ENCODE measurements at regions not wholly inside any gene's neighbourhood (a gene's known extent, or its start where the extent isn't known, plus 50 kb on each side); places are given as distances from the start of the nearest gene placed in this dataset.

DNA sequence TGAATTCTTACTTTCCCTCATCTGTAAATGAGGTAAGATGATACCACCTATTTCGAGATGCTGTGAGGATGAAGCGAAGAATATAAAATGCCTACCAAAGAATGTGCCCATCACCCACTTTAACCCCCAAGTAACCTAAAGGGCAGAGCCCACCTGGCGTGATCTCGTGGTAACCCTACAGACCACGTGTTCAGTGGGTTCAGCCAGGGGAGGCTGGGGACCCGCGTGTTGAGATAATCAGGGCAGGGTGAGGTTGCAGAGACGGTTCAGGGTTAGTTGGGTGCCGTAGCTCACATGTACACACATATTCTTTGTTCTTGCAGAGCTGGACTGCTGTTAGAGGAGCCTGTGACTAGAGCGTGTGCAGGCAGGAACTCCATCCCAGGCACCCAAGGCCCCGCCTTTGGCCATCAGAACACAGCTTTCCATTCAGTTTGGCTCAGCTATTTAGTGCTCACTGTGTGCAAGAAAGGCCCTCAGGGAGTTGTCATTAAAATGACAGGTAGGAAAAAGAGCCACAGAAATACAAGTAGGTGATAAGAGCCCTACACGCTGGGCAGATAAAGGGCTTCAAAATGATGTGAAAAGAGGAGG is 56.5 kb upstream of the HAND1 start:
- Histone ChIP-seq H3K27me3 (replicated peaks; ENCODE audit: insufficient read depth, low read length) (no peaks in the 10 kb centered on the region), H3K36me3 (replicated peaks; ENCODE audit: insufficient read depth, low read length) (no peaks in the 10 kb centered on the region), H3K27ac (ENCODE audit: low read length) (no peak overlapping the region), H3K9me3 (replicated peaks; ENCODE audit: insufficient read depth, low read length) (no peaks in the 10 kb centered on the region), H3K4me3 (ENCODE audit: low read length) (no peak overlapping the region), H3K79me2 (ENCODE audit: low read length) (no peaks in the 10 kb centered on the region), H3K4me2 (ENCODE audit: low read depth, low read length) (no peak overlapping the region), H3K9me2 (replicated peaks; ENCODE audit: insufficient read depth, low read length) (no peaks in the 10 kb centered on the region), H4K20me1 (ENCODE audit: insufficient read depth, low read length) (no peaks in the 10 kb centered on the region), H2AFZ (ENCODE audit: low read length) (no peak overlapping the region), H3K4me1 (ENCODE audit: low read length) (no peaks in the 10 kb centered on the region), H3K9ac (ENCODE audit: low read length) (no peak overlapping the region), H3F3A (ENCODE audit: insufficient read depth, low read length) (no peaks in the 10 kb centered on the region)
- no peak for TF ChIP-seq EZH2 (optimal IDR thresholded peaks at IDR 0.05; ENCODE audit: low read depth, low read length)
- TF ChIP-seq, protein P1, sequence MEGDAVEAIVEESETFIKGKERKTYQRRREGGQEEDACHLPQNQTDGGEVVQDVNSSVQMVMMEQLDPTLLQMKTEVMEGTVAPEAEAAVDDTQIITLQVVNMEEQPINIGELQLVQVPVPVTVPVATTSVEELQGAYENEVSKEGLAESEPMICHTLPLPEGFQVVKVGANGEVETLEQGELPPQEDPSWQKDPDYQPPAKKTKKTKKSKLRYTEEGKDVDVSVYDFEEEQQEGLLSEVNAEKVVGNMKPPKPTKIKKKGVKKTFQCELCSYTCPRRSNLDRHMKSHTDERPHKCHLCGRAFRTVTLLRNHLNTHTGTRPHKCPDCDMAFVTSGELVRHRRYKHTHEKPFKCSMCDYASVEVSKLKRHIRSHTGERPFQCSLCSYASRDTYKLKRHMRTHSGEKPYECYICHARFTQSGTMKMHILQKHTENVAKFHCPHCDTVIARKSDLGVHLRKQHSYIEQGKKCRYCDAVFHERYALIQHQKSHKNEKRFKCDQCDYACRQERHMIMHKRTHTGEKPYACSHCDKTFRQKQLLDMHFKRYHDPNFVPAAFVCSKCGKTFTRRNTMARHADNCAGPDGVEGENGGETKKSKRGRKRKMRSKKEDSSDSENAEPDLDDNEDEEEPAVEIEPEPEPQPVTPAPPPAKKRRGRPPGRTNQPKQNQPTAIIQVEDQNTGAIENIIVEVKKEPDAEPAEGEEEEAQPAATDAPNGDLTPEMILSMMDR (IDR thresholded peaks at IDR 0.05; ENCODE audit: low read length) = no peak
- DNase-seq = no peak

DNA sequence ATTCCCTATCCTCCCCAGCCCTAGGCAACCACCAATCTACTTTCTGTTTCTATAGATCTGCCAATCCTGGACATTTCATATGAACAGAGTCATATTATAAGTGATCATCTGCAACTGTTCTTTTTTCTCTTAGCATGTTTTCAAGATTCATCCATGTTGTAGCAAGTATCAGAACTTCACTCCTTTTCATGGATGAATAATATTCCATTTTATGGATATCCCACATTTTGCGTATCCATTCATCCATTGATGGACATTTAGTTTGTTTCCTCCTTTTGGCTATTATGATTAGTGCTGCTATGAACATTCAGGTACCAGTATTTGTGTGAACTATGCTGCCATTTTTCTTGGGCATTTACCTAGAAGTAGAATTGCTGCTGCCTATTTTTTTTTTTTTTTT is 51.3 kb upstream of the HAND1 start:
- no peaks in the 10 kb centered on the region for H3K9me2 ChIP-seq (replicated peaks; ENCODE audit: insufficient read depth, low read length)
- H3K4me2 ChIP-seq (ENCODE audit: low read depth, low read length) = no peak overlapping the region
- no peaks in the 10 kb centered on the region for H4K20me1 ChIP-seq (ENCODE audit: insufficient read depth, low read length)
- TF ChIP-seq, protein P1 (IDR thresholded peaks at IDR 0.05; ENCODE audit: low read length) = no peak
- TF ChIP-seq EZH2 (optimal IDR thresholded peaks at IDR 0.05; ENCODE audit: low read depth, low read length) (no peak), EZH2phosphoT487 (IDR thresholded peaks at IDR 0.05; ENCODE audit: low read length) (no peak)
- no peaks in the 10 kb centered on the region for H3K27me3 ChIP-seq (replicated peaks; ENCODE audit: insufficient read depth, low read length)
- H2AFZ ChIP-seq (ENCODE audit: low read length) = no peak overlapping the region
- H3F3A ChIP-seq (ENCODE audit: insufficient read depth, low read length) = no peaks in the 10 kb centered on the region
- no peak overlapping the region for H3K27ac ChIP-seq (ENCODE audit: low read length)
- no peaks in the 10 kb centered on the region for H3K4me1 ChIP-seq (ENCODE audit: low read length)
- DNase-seq = no peak
- H3K79me2 ChIP-seq (ENCODE audit: low read length) = no peaks in the 10 kb centered on the region
- no peaks in the 10 kb centered on the region for H3K36me3 ChIP-seq (replicated peaks; ENCODE audit: insufficient read depth, low read length)
- no peaks in the 10 kb centered on the region for H3K9me3 ChIP-seq (replicated peaks; ENCODE audit: insufficient read depth, low read length)
- no peak overlapping the region for H3K4me3 ChIP-seq (ENCODE audit: low read length)
- H3K9ac ChIP-seq (ENCODE audit: low read length) = no peak overlapping the region

DNA sequence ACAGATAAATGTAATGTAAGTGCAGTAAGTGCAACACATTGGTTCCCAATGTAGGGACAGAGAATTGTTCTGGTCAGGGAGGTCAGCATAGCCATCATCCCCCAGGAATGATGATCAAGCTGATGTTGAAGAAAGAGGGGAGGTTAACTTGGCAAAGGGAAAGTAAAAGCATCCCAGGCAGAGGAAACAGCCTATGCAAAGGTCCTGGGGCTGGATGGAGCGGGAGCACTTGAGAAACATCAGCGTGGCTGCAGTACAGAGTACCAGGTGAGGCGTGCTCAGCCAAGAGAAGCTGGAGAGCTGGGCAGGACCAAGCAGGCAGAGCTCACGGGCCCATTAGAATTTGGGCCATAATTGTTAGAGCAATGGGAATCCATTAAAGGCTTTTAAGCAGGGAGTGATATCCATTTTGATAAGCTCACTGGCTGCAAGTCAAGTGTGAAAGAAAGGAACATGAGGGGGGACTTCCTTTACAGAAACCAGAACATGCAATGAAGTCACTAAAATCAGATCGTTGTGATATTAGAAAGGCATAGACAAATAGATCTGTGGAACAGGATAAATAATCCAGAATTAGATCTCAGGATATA is 50.1 kb upstream of the HAND1 start:
- no peak for DNase-seq

More for the DNA sequence above, 50.1 kb upstream of the HAND1 start:
- Histone ChIP-seq H3K4me1 (ENCODE audit: low read length) (no peaks in the 10 kb centered on the region), H3K27me3 (replicated peaks; ENCODE audit: insufficient read depth, low read length) (no peaks in the 10 kb centered on the region), H3K9me2 (replicated peaks; ENCODE audit: insufficient read depth, low read length) (no peaks in the 10 kb centered on the region), H2AFZ (ENCODE audit: low read length) (no peak overlapping the region), H3K27ac (ENCODE audit: low read length) (no peak overlapping the region), H3F3A (ENCODE audit: insufficient read depth, low read length) (no peaks in the 10 kb centered on the region), H3K4me3 (ENCODE audit: low read length) (no peak overlapping the region), H4K20me1 (ENCODE audit: insufficient read depth, low read length) (no peaks in the 10 kb centered on the region), H3K9me3 (replicated peaks; ENCODE audit: insufficient read depth, low read length) (no peaks in the 10 kb centered on the region), H3K79me2 (ENCODE audit: low read length) (no peaks in the 10 kb centered on the region), H3K9ac (ENCODE audit: low read length) (no peak overlapping the region), H3K4me2 (ENCODE audit: low read depth, low read length) (no peak overlapping the region), H3K36me3 (replicated peaks; ENCODE audit: insufficient read depth, low read length) (no peaks in the 10 kb centered on the region)
- TF ChIP-seq EZH2 (optimal IDR thresholded peaks at IDR 0.05; ENCODE audit: low read depth, low read length) (no peak), EZH2phosphoT487 (IDR thresholded peaks at IDR 0.05; ENCODE audit: low read length) (no peak)
- TF ChIP-seq, protein P1 (IDR thresholded peaks at IDR 0.05; ENCODE audit: low read length) = no peak

Measured in MM.1S (cell line).